ENCODE measurements at regions not wholly inside any gene's neighbourhood (a gene's known extent, or its start where the extent isn't known, plus 50 kb on each side); places are given as distances from the start of the nearest gene placed in this dataset.

DNA sequence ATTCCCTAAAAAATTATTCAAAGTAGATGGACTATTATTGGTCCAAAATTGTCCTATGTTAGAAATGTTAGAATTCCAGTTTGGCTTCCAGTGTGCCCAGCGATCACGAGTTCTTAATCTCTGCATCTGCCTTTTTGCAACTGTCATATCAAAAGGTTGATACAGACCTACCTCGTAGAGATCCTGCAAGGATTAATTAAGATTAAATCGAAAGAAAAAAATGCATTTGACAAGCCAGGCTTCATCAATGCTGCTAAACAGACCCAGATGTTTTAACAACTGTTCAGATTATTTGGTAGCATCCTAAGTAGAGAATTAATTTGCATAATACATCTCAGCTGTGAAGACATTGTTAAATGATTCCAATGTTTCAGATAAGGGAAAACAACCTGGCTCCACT, 336.5 kb downstream of the CRPPA start:
- no peak overlapping the region for H3K4me3 ChIP-seq (ENCODE audit: severe bottlenecking)
- ATAC-seq (ENCODE audit: low read depth) (no peak), DNase-seq (ENCODE audit: low spot score) (no peak)
- H3K36me3 ChIP-seq (ENCODE audit: low read depth): no peaks in the 10 kb centered on the region
- TF ChIP-seq, protein P1, sequence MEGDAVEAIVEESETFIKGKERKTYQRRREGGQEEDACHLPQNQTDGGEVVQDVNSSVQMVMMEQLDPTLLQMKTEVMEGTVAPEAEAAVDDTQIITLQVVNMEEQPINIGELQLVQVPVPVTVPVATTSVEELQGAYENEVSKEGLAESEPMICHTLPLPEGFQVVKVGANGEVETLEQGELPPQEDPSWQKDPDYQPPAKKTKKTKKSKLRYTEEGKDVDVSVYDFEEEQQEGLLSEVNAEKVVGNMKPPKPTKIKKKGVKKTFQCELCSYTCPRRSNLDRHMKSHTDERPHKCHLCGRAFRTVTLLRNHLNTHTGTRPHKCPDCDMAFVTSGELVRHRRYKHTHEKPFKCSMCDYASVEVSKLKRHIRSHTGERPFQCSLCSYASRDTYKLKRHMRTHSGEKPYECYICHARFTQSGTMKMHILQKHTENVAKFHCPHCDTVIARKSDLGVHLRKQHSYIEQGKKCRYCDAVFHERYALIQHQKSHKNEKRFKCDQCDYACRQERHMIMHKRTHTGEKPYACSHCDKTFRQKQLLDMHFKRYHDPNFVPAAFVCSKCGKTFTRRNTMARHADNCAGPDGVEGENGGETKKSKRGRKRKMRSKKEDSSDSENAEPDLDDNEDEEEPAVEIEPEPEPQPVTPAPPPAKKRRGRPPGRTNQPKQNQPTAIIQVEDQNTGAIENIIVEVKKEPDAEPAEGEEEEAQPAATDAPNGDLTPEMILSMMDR (IDR thresholded peaks at IDR 0.05; ENCODE audit: poor library complexity, severe bottlenecking): no peak
- H3K27ac ChIP-seq (ENCODE audit: poor library complexity, severe bottlenecking): peak overlapping the region; percentile 99
- H3K9me3 ChIP-seq (ENCODE audit: severe bottlenecking): peaks cover 4% of the 10 kb centered on the region
- H3K27me3 ChIP-seq (ENCODE audit: insufficient read depth, poor library complexity, severe bottlenecking): no peaks in the 10 kb centered on the region
- H3K4me1 ChIP-seq (ENCODE audit: insufficient read depth, poor library complexity, severe bottlenecking): peaks cover 33% of the 10 kb centered on the region

DNA sequence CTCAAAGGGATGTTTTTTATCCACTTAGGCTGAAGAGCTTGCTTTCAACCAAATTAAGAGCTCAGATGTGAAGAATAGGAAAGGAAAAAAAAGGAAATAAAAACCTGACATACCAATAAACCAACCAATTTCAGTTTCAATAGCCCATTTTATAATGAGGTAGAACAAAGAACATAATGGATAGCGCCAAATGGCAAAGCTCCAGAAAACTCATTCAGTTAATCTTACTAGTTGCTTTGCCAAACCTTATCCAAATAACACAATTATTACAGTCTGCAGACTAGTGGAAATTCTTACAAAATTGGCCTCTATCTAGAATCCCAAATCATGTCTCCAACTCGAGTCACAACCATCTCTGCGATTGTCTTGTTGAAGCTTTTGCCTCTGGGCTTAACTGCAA, 337.0 kb downstream of the CRPPA start:
- H3K4me1 ChIP-seq (ENCODE audit: insufficient read depth, poor library complexity, severe bottlenecking): peaks cover 33% of the 10 kb centered on the region
- H3K27ac ChIP-seq (ENCODE audit: poor library complexity, severe bottlenecking): peak overlapping the region; percentile 99
- DNase-seq (ENCODE audit: low spot score) (no peak), ATAC-seq (ENCODE audit: low read depth) (peak; percentile 32)
- H3K27me3 ChIP-seq (ENCODE audit: insufficient read depth, poor library complexity, severe bottlenecking): no peaks in the 10 kb centered on the region
- H3K9me3 ChIP-seq (ENCODE audit: severe bottlenecking): peaks cover 4% of the 10 kb centered on the region
- TF ChIP-seq, protein P1 (IDR thresholded peaks at IDR 0.05; ENCODE audit: poor library complexity, severe bottlenecking): no peak
- no peaks in the 10 kb centered on the region for H3K36me3 ChIP-seq (ENCODE audit: low read depth)
- no peak overlapping the region for H3K4me3 ChIP-seq (ENCODE audit: severe bottlenecking)

DNA sequence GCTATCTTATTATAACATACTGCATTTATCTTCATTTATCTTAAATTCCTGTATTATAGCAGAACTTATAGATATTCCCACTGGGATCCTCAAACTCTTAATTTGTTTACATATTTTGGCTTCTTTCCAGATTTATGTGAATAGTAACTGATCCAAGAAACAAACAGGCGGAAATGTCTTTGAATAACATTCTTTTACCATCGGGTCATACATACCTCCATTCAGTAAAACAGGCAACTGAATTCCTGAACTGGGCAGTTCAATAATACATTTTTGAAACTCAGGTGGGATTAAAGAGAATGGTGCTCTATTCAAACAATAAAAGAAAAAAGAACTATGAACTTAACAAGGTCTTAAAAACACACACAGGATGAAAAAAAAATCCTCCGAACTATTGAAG, 337.4 kb downstream of the CRPPA start:
- no peak overlapping the region for H3K4me3 ChIP-seq (ENCODE audit: severe bottlenecking)
- no peaks in the 10 kb centered on the region for H3K36me3 ChIP-seq (ENCODE audit: low read depth)
- ATAC-seq (ENCODE audit: low read depth) (peak; percentile 98), DNase-seq (ENCODE audit: low spot score) (no peak)
- H3K27ac ChIP-seq (ENCODE audit: poor library complexity, severe bottlenecking): peak overlapping the region; percentile 99
- no peaks in the 10 kb centered on the region for H3K27me3 ChIP-seq (ENCODE audit: insufficient read depth, poor library complexity, severe bottlenecking)
- peaks cover 4% of the 10 kb centered on the region for H3K9me3 ChIP-seq (ENCODE audit: severe bottlenecking)
- H3K4me1 ChIP-seq (ENCODE audit: insufficient read depth, poor library complexity, severe bottlenecking): peaks cover 33% of the 10 kb centered on the region
- TF ChIP-seq, protein P1 (IDR thresholded peaks at IDR 0.05; ENCODE audit: poor library complexity, severe bottlenecking): no peak

DNA sequence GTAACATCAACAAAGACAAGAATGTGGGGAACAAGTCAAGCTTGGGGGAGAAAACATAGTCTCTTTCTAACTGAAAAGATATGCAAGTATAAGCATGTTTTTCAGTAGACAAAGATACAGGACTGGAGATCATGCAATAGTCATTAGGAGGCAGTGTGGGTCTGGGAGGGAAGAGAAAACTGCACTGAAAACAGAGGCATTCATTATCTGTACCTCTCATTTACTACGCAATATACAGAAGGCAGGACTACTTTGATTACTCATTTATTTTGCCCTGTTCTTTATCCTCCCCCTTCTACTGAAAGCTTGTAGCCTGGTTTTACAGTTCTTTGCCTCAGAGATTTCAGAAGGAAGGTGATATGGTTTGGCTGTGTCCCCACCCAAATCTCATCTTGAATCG, 341.2 kb downstream of the CRPPA start:
- ATAC-seq (ENCODE audit: low read depth) (peak; percentile 4; the same call in 1 of the 3 replicates), DNase-seq (ENCODE audit: low spot score) (no peak)
- H3K4me3 ChIP-seq (ENCODE audit: severe bottlenecking): no peak overlapping the region
- H3K27ac ChIP-seq (ENCODE audit: poor library complexity, severe bottlenecking): peak overlapping the region; percentile 28
- TF ChIP-seq, protein P1 (IDR thresholded peaks at IDR 0.05; ENCODE audit: poor library complexity, severe bottlenecking): peak; percentile 18
- peaks cover 27% of the 10 kb centered on the region for H3K4me1 ChIP-seq (ENCODE audit: insufficient read depth, poor library complexity, severe bottlenecking)
- no peaks in the 10 kb centered on the region for H3K27me3 ChIP-seq (ENCODE audit: insufficient read depth, poor library complexity, severe bottlenecking)
- no peaks in the 10 kb centered on the region for H3K36me3 ChIP-seq (ENCODE audit: low read depth)
- H3K9me3 ChIP-seq (ENCODE audit: severe bottlenecking): peaks cover 4% of the 10 kb centered on the region

DNA sequence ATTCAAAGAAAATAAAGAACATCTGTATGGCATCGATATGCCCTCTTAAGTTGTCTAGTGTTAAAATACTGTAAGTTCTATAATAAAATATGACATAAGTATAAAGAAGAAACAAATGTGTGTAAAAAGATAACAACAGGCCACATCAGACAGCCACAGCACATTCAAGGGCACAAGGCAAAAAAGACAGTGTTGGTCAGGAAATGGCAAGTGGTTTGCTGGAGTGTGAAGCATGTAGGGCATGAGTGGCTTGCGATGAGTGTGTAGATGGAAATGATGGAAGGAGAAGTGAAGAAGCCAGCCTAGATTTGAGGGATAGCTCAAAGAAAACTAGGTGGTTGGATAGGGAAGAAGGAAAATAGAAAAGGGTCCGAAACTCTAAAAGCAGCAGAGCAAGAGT, 341.6 kb downstream of the CRPPA start:
- no peaks in the 10 kb centered on the region for H3K27me3 ChIP-seq (ENCODE audit: insufficient read depth, poor library complexity, severe bottlenecking)
- TF ChIP-seq, protein P1 (IDR thresholded peaks at IDR 0.05; ENCODE audit: poor library complexity, severe bottlenecking): no peak
- no peak overlapping the region for H3K4me3 ChIP-seq (ENCODE audit: severe bottlenecking)
- H3K4me1 ChIP-seq (ENCODE audit: insufficient read depth, poor library complexity, severe bottlenecking): peaks cover 23% of the 10 kb centered on the region
- H3K9me3 ChIP-seq (ENCODE audit: severe bottlenecking): peaks cover 4% of the 10 kb centered on the region
- ATAC-seq (ENCODE audit: low read depth) (no peak), DNase-seq (ENCODE audit: low spot score) (no peak)
- H3K27ac ChIP-seq (ENCODE audit: poor library complexity, severe bottlenecking): peak overlapping the region; percentile 28
- no peaks in the 10 kb centered on the region for H3K36me3 ChIP-seq (ENCODE audit: low read depth)
